ENCODE measurements at regions not wholly inside any gene's neighbourhood (a gene's known extent, or its start where the extent isn't known, plus 50 kb on each side); places are given as distances from the start of the nearest gene placed in this dataset.
A peak's percentile ranks its signal among the peaks of the same experiment; 100 is the strongest.

DNA sequence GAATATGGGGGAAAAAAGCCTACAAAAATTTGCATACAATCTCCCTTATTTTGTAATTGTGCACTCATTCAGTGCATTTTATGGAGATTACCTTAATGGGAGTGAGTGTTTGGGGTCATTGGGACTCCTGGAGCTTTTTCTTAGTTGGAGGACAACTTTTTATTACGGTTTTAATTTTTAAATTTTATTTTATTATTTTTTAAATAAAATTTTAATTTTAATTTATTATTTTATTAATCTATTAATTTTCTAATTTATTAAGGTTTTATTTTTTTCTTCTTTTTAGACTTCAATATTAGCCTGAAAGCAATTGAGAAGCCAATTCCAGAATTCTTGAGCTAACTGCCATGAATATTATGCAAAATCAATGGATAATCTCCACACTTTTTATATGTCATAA lies 355.0 kb downstream of the SOCS6 start:
- Mint-ChIP-seq H3K27ac (no peak overlapping the region), H3K36me3 (ENCODE audit: low read depth) (no peaks in the 10 kb centered on the region), H3K4me3 (no peak overlapping the region), H3K4me1 (ENCODE audit: low read depth) (peaks cover 4% of the 10 kb centered on the region), H3K27me3 (ENCODE audit: low read depth) (no peaks in the 10 kb centered on the region), H3K9me3 (ENCODE audit: insufficient read depth) (no peaks in the 10 kb centered on the region)
- ATAC-seq: no peak
- ChIA-PET CTCF (no interaction called here), POLR2A (no interaction called here)
- DNase-seq: no peak

DNA sequence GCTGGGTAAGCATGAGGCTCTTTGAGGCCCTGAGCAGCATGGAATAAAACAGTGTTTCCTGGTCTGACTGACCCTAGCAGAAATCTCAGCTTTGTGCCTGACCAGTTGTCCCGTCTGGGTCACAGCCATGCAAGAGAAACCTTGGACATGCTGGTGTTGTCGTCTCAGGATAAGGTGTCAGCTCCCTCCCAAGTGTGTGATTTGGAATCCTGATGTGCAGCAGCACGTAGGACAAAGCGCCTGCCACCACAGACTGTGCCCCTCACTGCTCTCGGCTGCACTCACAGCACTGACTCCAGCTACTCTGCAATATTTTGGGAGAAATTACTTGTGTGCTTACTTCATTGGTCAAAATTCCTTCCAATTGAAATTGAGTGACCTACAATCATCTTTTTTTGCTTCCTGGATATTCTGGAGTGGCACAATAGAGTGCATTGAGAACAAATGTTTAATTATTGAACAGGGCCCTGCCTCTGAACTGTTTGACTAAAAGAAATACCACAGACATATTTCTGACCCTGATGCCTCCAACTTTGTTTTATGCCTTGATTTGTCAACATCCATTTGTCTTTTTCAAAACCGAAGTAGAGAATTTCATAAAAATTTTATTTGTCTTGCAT lies 352.4 kb downstream of the SOCS6 start:
- Mint-ChIP-seq H3K27ac (no peak overlapping the region), H3K4me1 (ENCODE audit: low read depth) (peaks cover 4% of the 10 kb centered on the region), H3K36me3 (ENCODE audit: low read depth) (no peaks in the 10 kb centered on the region), H3K27me3 (ENCODE audit: low read depth) (no peaks in the 10 kb centered on the region), H3K9me3 (ENCODE audit: insufficient read depth) (no peaks in the 10 kb centered on the region), H3K4me3 (no peak overlapping the region)
- ChIA-PET CTCF (no interaction called here), POLR2A (no interaction called here)
- no peak for ATAC-seq
- no peak for DNase-seq

DNA sequence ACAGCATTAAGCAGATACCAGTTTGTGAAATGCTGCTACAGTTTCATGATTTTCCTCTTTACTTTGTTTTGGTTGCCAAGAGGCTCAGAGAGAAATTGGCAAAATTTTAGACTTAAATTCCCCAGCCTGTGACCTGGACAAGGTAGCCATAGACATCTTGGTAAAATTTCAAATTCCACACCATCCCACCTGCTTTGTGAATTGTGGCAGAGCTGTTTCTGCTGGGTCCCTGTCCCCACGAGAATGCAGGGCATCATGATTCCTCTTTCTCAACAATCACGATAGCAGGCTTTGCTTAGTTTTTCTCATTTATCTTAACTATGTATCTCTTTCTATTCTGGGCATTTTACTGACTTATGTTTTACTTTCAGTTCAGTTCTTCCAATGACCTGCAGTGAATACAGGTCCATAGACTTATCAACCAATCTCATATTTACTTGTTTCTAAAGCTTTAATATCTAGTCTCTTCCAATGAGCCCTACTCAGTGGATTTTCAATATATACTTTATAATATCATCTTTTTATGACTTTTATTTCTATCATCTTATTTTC lies 351.6 kb downstream of the SOCS6 start:
- ChIA-PET POLR2A (no interaction called here), CTCF (no interaction called here)
- Mint-ChIP-seq H3K4me1 (ENCODE audit: low read depth) (peaks cover 4% of the 10 kb centered on the region), H3K4me3 (no peak overlapping the region), H3K36me3 (ENCODE audit: low read depth) (no peaks in the 10 kb centered on the region), H3K27ac (peak overlapping the region; percentile 34), H3K9me3 (ENCODE audit: insufficient read depth) (no peaks in the 10 kb centered on the region), H3K27me3 (ENCODE audit: low read depth) (no peaks in the 10 kb centered on the region)
- no peak for DNase-seq
- no peak for ATAC-seq

DNA sequence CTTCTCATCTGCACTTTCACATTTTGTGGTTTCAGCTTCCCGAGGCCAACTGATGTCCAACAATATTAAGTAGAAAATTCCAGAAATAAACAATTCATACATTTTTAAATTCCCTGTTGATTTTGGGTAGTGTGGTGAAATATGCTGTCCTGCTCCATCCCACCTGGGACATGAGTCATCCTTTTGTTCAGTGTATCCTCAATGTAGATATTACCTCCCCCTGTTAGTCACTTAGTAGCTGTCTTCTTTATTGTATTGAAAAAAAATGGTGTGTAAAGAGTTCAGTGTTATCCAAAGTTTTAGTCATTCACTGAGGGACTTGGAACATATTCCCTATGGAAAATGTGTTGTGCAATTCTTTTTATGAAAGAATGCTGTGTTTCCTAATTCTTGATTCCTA lies 348.1 kb downstream of the SOCS6 start:
- no peak overlapping the region for H3K27ac Mint-ChIP-seq
- ChIA-PET POLR2A (no interaction called here), CTCF (no interaction called here)
- no peaks in the 10 kb centered on the region for H3K9me3 Mint-ChIP-seq (ENCODE audit: insufficient read depth)
- no peak for DNase-seq
- no peak overlapping the region for H3K4me3 Mint-ChIP-seq
- no peak for ATAC-seq
- peaks cover 4% of the 10 kb centered on the region for H3K4me1 Mint-ChIP-seq (ENCODE audit: low read depth)
- no peaks in the 10 kb centered on the region for H3K36me3 Mint-ChIP-seq (ENCODE audit: low read depth)
- no peaks in the 10 kb centered on the region for H3K27me3 Mint-ChIP-seq (ENCODE audit: low read depth)

DNA sequence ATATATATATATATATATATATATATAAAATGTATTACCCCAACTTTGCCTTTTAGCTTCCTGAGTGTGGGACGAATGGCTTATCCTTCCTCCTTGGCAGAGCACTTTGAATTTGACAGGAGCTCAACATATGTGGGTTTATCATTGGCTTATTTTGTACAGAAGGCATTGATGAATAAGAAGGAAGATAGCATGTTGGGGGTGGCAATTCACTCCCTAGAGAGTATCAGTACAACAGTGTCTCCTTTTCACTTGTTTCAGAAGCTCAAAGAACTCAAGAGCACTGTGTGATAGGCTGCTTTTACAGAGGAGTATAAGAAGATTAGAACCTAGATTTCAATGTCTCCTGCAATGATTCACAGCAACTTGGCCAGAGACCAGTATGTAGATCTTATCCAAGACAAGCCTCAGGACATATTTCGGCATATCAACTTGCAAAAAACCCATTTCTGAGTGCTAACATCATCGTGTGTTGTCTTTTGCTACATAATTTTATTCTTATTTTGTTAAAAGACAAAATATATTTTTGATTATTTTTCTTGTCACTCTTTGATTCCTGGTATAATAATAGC lies 345.8 kb downstream of the SOCS6 start:
- ATAC-seq: no peak
- H3K27me3 Mint-ChIP-seq (ENCODE audit: low read depth): no peaks in the 10 kb centered on the region
- no peak for DNase-seq
- peaks cover 7% of the 10 kb centered on the region for H3K4me1 Mint-ChIP-seq (ENCODE audit: low read depth)
- H3K9me3 Mint-ChIP-seq (ENCODE audit: insufficient read depth): no peaks in the 10 kb centered on the region
- CTCF ChIA-PET: interaction anchor here (1.1 kb wide), 1 partner anchor 35 kb away, joined by 3 read pairs; no protein-coding TSS in a partner anchor
- H3K36me3 Mint-ChIP-seq (ENCODE audit: low read depth): no peaks in the 10 kb centered on the region
- POLR2A ChIA-PET: no interaction called here
- no peak overlapping the region for H3K4me3 Mint-ChIP-seq
- H3K27ac Mint-ChIP-seq: no peak overlapping the region

DNA sequence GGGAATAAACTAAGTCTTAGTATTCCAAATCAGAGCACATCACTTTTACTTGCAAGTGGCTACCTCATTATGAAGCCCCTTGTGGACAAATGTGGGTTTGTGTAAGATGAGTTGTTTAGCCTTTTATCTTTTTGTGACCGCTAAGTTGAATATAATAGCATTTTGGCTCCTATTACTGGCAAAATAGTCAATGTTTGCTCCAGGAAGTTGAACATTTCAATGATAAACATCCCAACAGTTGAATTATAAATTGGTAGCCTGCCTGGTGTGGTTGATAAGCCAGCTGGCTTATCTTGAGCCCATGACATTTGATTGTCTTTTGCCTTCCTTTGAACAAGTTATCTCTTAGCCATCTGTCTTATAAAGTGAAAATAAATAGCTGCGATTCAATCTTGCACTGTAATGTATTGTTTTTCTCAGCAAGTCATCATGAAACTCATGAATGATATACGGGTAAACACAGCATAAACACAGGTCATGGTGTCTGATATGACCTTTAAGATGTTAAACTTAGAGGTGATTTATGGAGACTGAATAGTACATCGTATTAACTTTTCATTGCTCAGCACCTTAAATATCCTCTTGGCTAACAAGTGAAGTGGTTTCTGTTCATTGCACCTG lies 338.4 kb downstream of the SOCS6 start:
- no peak overlapping the region for H3K4me3 Mint-ChIP-seq
- ATAC-seq: no peak
- H3K27ac Mint-ChIP-seq: no peak overlapping the region
- no peaks in the 10 kb centered on the region for H3K36me3 Mint-ChIP-seq (ENCODE audit: low read depth)
- no peaks in the 10 kb centered on the region for H3K9me3 Mint-ChIP-seq (ENCODE audit: insufficient read depth)
- peaks cover 16% of the 10 kb centered on the region for H3K4me1 Mint-ChIP-seq (ENCODE audit: low read depth)
- ChIA-PET POLR2A (interaction anchor here (0.6 kb wide), 1 partner anchor 35 kb away, joined by 3 read pairs; no protein-coding TSS in a partner anchor), CTCF (interaction anchor here (0.9 to 1.4 kb wide), 4 partner anchors 10 to 46 kb away, joined by 3 to 6 read pairs (median 3); no protein-coding TSS in a partner anchor)
- DNase-seq: no peak
- H3K27me3 Mint-ChIP-seq (ENCODE audit: low read depth): no peaks in the 10 kb centered on the region

DNA sequence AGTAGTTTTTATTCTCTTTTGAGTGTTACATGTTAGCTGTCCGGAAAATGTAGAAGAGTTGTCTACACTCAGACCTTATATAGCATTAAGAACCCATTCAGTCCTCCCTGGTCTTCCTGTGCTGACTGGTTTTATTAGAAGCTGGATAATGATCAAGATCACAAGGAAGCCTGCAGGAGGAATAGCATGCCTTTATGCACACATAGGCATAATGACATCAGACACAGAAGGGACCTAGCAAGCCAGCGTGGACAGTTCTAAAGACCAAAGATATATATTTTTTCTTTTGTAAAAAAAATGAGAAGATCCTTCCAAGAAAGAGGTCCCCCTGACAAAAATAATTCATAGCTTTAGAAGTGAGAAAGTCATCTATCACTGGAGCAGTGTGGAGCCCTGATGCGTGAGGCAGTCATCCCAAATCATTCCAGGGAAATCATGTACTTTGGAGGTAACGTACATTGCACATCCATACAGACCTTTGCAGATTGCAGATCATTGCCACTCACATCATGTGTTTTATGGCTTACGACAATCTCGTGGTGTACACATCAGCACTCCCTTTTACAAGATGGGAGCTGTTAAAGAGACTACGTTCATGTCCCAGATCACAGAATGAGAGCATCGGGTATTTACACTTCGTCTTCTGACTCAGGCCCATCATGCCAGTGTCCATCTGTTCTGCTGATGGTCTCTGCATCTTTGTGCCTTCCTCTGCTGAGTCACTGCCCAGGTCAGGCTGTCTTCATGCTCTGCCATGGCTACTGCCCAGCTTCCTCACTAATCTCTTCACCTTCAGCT lies 334.0 kb downstream of the SOCS6 start:
- Mint-ChIP-seq H3K9me3 (ENCODE audit: insufficient read depth) (peaks cover 3% of the 10 kb centered on the region), H3K27ac (no peak overlapping the region), H3K4me1 (ENCODE audit: low read depth) (peaks cover 28% of the 10 kb centered on the region), H3K27me3 (ENCODE audit: low read depth) (no peaks in the 10 kb centered on the region), H3K36me3 (ENCODE audit: low read depth) (no peaks in the 10 kb centered on the region), H3K4me3 (no peak overlapping the region)
- POLR2A ChIA-PET: interaction anchor here (0.8 to 1.4 kb wide), 2 partner anchors 36 to 50 kb away, joined by 3 to 6 read pairs; no protein-coding TSS in a partner anchor
- ATAC-seq (no peak), DNase-seq (no peak)
- CTCF ChIA-PET: interaction anchor here (0.6 to 1.5 kb wide), 7 partner anchors 13 to 132 kb away, joined by 3 to 6 read pairs (median 3); no protein-coding TSS in a partner anchor

DNA sequence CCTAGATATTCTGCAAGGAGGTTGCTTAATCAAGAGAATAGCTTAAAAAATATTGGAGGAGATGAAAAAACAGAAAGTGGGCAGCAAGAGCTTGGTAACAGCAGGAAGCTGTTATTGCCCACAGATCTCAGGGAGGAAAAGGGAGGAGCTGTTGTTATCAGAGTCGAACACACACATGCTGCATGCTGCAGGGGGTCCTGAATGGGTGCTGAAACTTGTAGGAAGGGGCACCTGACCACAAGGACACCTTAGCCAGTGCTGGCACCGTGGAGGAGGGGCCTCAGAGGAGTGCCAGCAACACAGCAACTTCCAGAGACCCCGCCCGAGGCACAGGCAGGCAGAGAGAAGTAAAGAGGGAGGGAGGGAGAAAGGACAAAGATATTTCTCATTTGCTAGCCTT lies 332.9 kb downstream of the SOCS6 start:
- Mint-ChIP-seq H3K27ac (peak overlapping the region; percentile 96), H3K27me3 (ENCODE audit: low read depth) (no peaks in the 10 kb centered on the region), H3K4me1 (ENCODE audit: low read depth) (peaks cover 25% of the 10 kb centered on the region), H3K36me3 (ENCODE audit: low read depth) (no peaks in the 10 kb centered on the region), H3K4me3 (peak overlapping the region; percentile 75), H3K9me3 (ENCODE audit: insufficient read depth) (peaks cover 3% of the 10 kb centered on the region)
- DNase-seq (peak; percentile 33), ATAC-seq (peak; percentile 74)
- ChIA-PET CTCF (interaction anchor here (0.6 to 1.5 kb wide), 7 partner anchors 12 to 49 kb away, joined by 3 to 6 read pairs (median 3); no protein-coding TSS in a partner anchor), POLR2A (interaction anchor here (1.4 kb wide), 1 partner anchor 51 kb away, joined by 6 read pairs; no protein-coding TSS in a partner anchor)

DNA sequence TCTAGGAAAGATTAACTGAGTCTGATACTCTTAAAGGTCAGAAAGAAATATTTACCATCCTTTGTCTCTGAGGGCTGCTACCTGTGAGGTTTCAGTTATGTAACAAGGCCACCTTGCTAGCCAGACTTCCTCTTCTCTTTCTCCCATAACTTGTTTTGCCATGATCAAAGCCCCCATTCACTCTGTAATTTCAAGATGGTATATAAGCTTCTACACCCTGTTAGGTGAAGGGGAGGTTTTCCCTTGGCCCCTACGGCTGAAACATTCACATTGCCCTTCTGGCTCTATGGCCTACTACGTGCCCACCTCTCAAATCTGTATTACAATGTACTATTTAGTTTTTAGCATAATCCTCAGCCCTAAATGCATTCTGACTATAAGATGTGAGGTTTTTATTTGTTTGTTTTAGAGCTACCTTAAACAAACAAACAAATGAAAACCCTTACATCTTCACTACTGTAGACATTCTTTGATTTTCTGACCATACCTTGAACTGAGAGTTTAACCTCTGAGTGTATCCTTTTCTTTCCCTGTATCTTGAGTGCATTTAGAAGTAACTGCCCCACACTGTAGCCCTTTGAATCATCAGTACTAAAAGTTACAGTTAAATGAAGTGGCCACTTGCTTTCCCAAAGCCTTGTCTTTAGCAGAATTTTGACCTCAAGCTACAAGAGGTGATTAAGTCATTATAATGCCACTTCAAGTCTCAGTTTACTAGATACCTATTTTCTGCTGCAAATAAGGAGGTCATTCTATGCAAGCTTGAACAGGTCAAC lies 332.2 kb downstream of the SOCS6 start:
- H3K4me1 Mint-ChIP-seq (ENCODE audit: low read depth): peaks cover 25% of the 10 kb centered on the region
- H3K27me3 Mint-ChIP-seq (ENCODE audit: low read depth): no peaks in the 10 kb centered on the region
- H3K27ac Mint-ChIP-seq: peak overlapping the region; percentile 96
- peaks cover 3% of the 10 kb centered on the region for H3K9me3 Mint-ChIP-seq (ENCODE audit: insufficient read depth)
- H3K4me3 Mint-ChIP-seq: peak overlapping the region; percentile 75
- ChIA-PET POLR2A (interaction anchor here (1.4 kb wide), 1 partner anchor 51 kb away, joined by 6 read pairs; no protein-coding TSS in a partner anchor), CTCF (interaction anchor here (0.6 to 1.5 kb wide), 6 partner anchors 13 to 38 kb away, joined by 3 to 6 read pairs (median 3); no protein-coding TSS in a partner anchor)
- DNase-seq (no peak), ATAC-seq (peak; percentile 30)
- H3K36me3 Mint-ChIP-seq (ENCODE audit: low read depth): no peaks in the 10 kb centered on the region

DNA sequence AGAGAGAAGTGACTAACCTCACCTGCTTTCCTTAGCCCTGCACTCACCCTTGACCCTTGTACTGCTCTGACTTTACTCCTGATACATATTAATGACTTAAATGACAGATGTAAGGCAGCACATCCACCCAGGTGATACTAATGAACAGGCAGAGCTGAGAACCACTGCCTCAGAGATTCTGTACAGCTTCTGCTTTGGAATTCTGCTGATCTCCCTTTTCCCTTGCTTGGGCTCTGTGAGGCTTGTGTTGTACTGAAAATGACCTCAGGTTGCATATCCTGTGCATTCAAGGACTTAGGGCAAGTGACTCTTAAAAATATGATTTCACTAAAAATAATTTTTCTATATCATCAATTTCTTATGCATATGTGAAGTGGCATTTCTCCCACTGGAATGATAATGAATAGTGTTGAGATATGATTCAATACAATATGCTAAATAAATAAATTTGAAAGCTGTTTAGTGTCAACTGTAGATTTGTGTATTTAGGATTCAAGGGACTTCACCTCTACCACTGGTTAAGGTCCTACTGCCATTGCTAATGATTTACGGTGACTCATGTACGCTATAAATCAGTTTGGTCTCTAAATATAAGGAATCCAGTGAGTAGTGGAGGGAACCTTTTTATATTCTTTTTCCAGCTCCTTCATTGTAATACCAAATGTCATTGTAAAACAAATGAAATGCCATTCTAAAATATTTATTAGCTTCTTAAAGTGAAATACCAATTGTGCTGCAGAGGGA lies 328.3 kb downstream of the SOCS6 start:
- no peak for DNase-seq
- H3K27me3 Mint-ChIP-seq (ENCODE audit: low read depth): no peaks in the 10 kb centered on the region
- POLR2A ChIA-PET: no interaction called here
- H3K4me3 Mint-ChIP-seq: no peak overlapping the region
- H3K36me3 Mint-ChIP-seq (ENCODE audit: low read depth): no peaks in the 10 kb centered on the region
- H3K4me1 Mint-ChIP-seq (ENCODE audit: low read depth): peaks cover 19% of the 10 kb centered on the region
- CTCF ChIA-PET: interaction anchor here (1.1 to 1.6 kb wide), 2 partner anchors 9 to 18 kb away, joined by 3 to 6 read pairs; no protein-coding TSS in a partner anchor
- H3K27ac Mint-ChIP-seq: no peak overlapping the region
- peaks cover 3% of the 10 kb centered on the region for H3K9me3 Mint-ChIP-seq (ENCODE audit: insufficient read depth)
- ATAC-seq: no peak

All from activated CD8-positive, alpha-beta T cell treated with anti-CD3 and anti-CD28 coated beads, Interleukin-2, amount 10 ng/mL, durations not matched to agents 7 days and 5 days (primary cell).